SK-N-SH treated with all-trans-retinoic acid at 6 μM for 48 hours (cell line): ENCODE measurements at regions not wholly inside any gene's neighbourhood (a gene's known extent, or its start where the extent isn't known, plus 50 kb on each side); places are given as distances from the start of the nearest gene placed in this dataset.

Experiments
- ARNTL ChIP-seq: fragments of 450-650 bp; formaldehyde crosslinking; IDR thresholded peaks from 2 replicates; pipeline ENCODE4 v1.5.0; 2020; ENCODE audit warnings: low read depth, mild to moderate bottlenecking, moderate library complexity, borderline replicate concordance
- GLIS3 ChIP-seq: fragments of 250-450 bp; sonication (Bioruptor Pico); IDR thresholded peaks from 2 replicates; pipeline ENCODE4 v1.5.0; 2020; ENCODE audit warnings: mild to moderate bottlenecking, moderate library complexity
- SNAI2 ChIP-seq: fragments of 250-450 bp; sonication (Bioruptor Pico); IDR thresholded peaks from 2 replicates; pipeline ENCODE4 v1.5.0; 2020; ENCODE audit warnings: mild to moderate bottlenecking, moderate library complexity
- ZFP3 ChIP-seq: fragments of 250-450 bp; sonication (Bioruptor Pico); IDR thresholded peaks from 2 replicates; pipeline ENCODE4 v1.5.0; 2020; ENCODE audit warnings: mild to moderate bottlenecking, moderate library complexity
- ZFP30 ChIP-seq: fragments of 450-650 bp; formaldehyde crosslinking; IDR thresholded peaks from 2 replicates; pipeline ENCODE4 v1.5.0; 2022; ENCODE audit warnings: mild to moderate bottlenecking, moderate library complexity
- ZNF565 ChIP-seq: fragments of 450-650 bp; formaldehyde crosslinking; conservative IDR thresholded peaks from 2 replicates; pipeline ENCODE4 v1.5.0; 2020; ENCODE audit warnings: low read depth, mild to moderate bottlenecking, moderate library complexity
- ZNF70 ChIP-seq: fragments of 450-650 bp; formaldehyde crosslinking; IDR thresholded peaks from 2 replicates; pipeline ENCODE4 v1.5.0; 2020; ENCODE audit warnings: mild to moderate bottlenecking, moderate library complexity
- TF ChIP-seq, protein P1 (sequence below): fragments of 250-450 bp; sonication (Bioruptor Pico); IDR thresholded peaks from 2 replicates; pipeline ENCODE4 v1.5.1; 2021; ENCODE audit warnings: mild to moderate bottlenecking, moderate library complexity
- TF ChIP-seq, protein P2 (sequence below): fragments of 250-450 bp; sonication (Bioruptor Pico); IDR thresholded peaks from 2 replicates; pipeline ENCODE4 v1.5.1; 2020; ENCODE audit warnings: low read depth, mild to moderate bottlenecking, moderate library complexity

DNA sequence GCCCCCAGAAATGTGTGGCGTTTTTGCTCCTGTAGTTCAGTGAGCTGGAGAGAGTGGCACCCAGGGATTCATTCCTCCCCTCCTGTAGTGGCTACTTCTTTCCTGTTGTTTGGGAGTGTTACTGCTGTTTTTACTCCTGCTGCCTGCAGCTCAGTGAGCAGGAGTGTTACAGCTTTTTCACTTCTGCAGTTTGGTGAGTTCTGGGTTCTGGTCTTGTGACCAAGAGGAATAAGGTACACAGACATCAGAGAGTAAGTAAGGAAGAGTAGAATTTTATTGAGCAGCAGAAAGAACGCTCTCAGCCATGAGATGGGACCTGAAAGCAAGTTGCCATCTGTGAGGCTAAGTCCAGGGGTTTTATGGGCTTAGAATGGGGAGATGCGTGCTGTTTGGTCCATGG, 966.3 kb upstream of the CITED2 start:
- TF ChIP-seq, protein P1, sequence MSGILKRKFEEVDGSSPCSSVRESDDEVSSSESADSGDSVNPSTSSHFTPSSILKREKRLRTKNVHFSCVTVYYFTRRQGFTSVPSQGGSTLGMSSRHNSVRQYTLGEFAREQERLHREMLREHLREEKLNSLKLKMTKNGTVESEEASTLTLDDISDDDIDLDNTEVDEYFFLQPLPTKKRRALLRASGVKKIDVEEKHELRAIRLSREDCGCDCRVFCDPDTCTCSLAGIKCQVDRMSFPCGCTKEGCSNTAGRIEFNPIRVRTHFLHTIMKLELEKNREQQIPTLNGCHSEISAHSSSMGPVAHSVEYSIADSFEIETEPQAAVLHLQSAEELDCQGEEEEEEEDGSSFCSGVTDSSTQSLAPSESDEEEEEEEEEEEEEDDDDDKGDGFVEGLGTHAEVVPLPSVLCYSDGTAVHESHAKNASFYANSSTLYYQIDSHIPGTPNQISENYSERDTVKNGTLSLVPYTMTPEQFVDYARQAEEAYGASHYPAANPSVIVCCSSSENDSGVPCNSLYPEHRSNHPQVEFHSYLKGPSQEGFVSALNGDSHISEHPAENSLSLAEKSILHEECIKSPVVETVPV (CRISPR knock-in tag) = no peak
- TF ChIP-seq ZFP30 (CRISPR knock-in tag) (no peak), ZNF565 (CRISPR knock-in tag) (no peak), ZFP3 (CRISPR knock-in tag) (no peak), GLIS3 (CRISPR knock-in tag) (no peak), ZNF70 (CRISPR knock-in tag) (no peak), ARNTL (CRISPR knock-in tag) (no peak), SNAI2 (CRISPR knock-in tag) (no peak)
- TF ChIP-seq, protein P2, sequence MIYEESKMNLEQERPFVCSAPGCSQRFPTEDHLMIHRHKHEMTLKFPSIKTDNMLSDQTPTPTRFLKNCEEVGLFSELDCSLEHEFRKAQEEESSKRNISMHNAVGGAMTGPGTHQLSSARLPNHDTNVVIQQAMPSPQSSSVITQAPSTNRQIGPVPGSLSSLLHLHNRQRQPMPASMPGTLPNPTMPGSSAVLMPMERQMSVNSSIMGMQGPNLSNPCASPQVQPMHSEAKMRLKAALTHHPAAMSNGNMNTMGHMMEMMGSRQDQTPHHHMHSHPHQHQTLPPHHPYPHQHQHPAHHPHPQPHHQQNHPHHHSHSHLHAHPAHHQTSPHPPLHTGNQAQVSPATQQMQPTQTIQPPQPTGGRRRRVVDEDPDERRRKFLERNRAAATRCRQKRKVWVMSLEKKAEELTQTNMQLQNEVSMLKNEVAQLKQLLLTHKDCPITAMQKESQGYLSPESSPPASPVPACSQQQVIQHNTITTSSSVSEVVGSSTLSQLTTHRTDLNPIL = no peak
